ENCODE measurements at regions not wholly inside any gene's neighbourhood (a gene's known extent, or its start where the extent isn't known, plus 50 kb on each side); places are given as distances from the start of the nearest gene placed in this dataset.

DNA sequence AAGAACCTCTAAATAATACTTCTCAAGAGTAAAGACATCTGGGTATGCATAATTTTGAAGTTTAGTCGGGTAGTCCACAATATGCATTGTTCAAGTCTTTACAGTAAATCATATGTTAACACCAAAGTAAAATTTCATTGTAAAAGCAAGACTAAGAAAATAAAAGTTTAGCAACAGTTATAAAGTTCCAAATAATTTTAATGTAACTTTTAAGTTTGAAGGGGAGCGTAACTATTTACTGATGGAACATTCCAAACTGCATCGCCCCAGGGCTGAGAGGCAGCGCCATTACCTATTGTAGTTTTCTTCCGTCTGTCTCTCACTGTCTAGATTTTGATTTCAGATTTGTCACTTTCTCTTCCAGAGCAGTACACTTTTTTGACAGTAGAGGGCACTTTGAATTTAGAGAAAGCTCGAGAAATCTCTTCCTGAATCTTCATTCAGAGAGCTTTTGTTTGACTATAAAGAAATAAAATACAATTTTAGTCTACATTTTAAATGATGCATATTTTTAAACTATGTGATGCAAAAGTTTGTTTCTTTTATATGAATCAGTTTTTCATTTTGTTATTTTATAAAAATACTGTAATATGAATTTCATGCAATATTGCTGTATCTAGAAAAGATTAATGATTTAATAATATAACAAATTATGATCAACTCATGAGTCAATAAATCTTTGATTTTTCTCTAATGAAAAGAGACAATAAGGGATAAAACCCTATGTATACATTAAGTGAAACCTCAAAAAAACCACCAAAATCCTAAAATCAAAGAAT, 389.8 kb downstream of the FIGN start:
- Mint-ChIP-seq H3K27me3 (no peaks in the 10 kb centered on the region), H3K36me3 (no peaks in the 10 kb centered on the region), H3K4me1 (peaks cover 8 to 23% (median 10%) of the 10 kb centered on the region in 3 donors), H3K27ac (no peak overlapping the region), H3K9me3 (no peaks in the 10 kb centered on the region), H3K4me3 (no peak overlapping the region)
- peak; percentile 27 for DNase-seq
- ATAC-seq (ENCODE audit: low read depth in 2 of 2) = peak; percentile 40 to 50

GRCh38 chr2:163343316-163343715, 392.5 kb downstream of the FIGN start:
- no peak overlapping the region for H3K27ac Mint-ChIP-seq
- H3K4me3 Mint-ChIP-seq = no peak overlapping the region
- no peak for DNase-seq
- H3K9me3 Mint-ChIP-seq = no peaks in the 10 kb centered on the region
- peaks cover 0 to 15% (median 2%) of the 10 kb centered on the region in 3 donors for H3K4me1 Mint-ChIP-seq
- peaks cover 0 to under 1% (median 0%) of the 10 kb centered on the region in 3 donors for H3K27me3 Mint-ChIP-seq
- no peak for ATAC-seq (ENCODE audit: low read depth in 2 of 2)
- H3K36me3 Mint-ChIP-seq = no peaks in the 10 kb centered on the region

- Mint-ChIP-seq H3K9me3 (no peaks in the 10 kb centered on the region), H3K27ac (no peak overlapping the region), H3K27me3 (peaks cover 4 to 10% (median 6%) of the 10 kb centered on the region in 3 donors), H3K36me3 (no peaks in the 10 kb centered on the region), H3K4me3 (no peak overlapping the region), H3K4me1 (peaks cover 0 to 8% (median 0%) of the 10 kb centered on the region in 3 donors)
- DNase-seq (no peak), ATAC-seq (ENCODE audit: low read depth in 2 of 2) (no peak)
Measured at GRCh38 chr2:163341426-163341825, 394.4 kb downstream of the FIGN start.

DNA sequence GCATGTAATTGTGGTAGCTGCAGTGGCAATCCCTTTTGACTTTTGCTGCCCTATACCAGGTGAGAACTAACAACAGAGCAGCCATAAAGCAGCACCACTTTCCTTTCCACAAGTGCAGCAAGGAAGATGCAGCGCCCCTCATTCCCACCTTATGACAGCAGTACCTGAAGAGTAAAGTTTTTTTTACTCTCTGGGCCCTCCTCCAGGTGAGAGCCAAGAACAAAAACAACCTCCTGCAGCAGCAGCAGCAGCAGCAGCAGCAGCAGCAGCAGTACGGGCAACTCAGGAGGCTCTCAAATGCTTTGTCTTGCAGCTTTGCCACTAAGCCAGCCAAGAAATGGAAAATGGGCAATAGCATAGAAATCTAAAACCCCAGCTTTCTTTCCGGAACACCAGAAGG, 397.5 kb downstream of the FIGN start:
- DNase-seq (no peak), ATAC-seq (ENCODE audit: low read depth in 2 of 2) (no peak)
- no peaks in the 10 kb centered on the region for H3K9me3 Mint-ChIP-seq
- peaks cover 0 to 8% (median 0%) of the 10 kb centered on the region in 3 donors for H3K4me1 Mint-ChIP-seq
- no peak overlapping the region for H3K27ac Mint-ChIP-seq
- no peaks in the 10 kb centered on the region for H3K36me3 Mint-ChIP-seq
- H3K27me3 Mint-ChIP-seq = peaks cover 13 to 30% (median 15%) of the 10 kb centered on the region in 3 donors
- H3K4me3 Mint-ChIP-seq = no peak overlapping the region

- Mint-ChIP-seq H3K27ac (no peak overlapping the region), H3K4me3 (no peak overlapping the region), H3K27me3 (peaks cover 0 to 9% (median 0%) of the 10 kb centered on the region in 3 donors), H3K4me1 (no peaks in the 10 kb centered on the region), H3K9me3 (no peaks in the 10 kb centered on the region), H3K36me3 (no peaks in the 10 kb centered on the region)
- DNase-seq (no peak), ATAC-seq (ENCODE audit: low read depth in 2 of 2) (no peak)
Measured at GRCh38 chr2:163324677-163325076, 411.1 kb downstream of the FIGN start.

DNA sequence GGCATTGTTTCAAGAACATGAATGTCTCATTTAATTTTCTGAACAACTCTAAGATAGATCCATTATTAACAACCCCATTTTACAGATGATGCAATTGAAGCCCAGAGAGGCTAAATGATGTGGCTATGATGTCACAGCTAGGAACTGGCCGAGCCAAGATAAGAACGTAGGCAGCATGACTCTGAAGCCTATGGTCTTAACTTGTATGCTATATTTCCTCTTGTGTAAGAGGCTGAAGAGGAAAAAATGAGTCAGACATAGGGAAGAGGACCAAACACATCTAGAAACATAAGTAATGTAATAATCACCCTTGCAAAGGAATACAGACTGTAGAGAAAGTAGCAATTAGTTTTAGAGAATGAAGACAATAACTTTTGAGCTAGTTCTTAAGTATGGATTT, 416.8 kb downstream of the FIGN start:
- no peaks in the 10 kb centered on the region for H3K36me3 Mint-ChIP-seq
- no peaks in the 10 kb centered on the region for H3K4me1 Mint-ChIP-seq
- H3K27ac Mint-ChIP-seq = no peak overlapping the region
- DNase-seq (no peak), ATAC-seq (ENCODE audit: low read depth in 2 of 2) (no peak)
- peaks cover 0 to 11% (median 5%) of the 10 kb centered on the region in 3 donors for H3K27me3 Mint-ChIP-seq
- peaks cover 0 to 3% (median 0%) of the 10 kb centered on the region in 7 donors for H3K9me3 Mint-ChIP-seq
- no peak overlapping the region for H3K4me3 Mint-ChIP-seq

GRCh38 chr2:163314712-163315111, 421.1 kb downstream of the FIGN start:
- Mint-ChIP-seq H3K4me1 (no peaks in the 10 kb centered on the region), H3K36me3 (no peaks in the 10 kb centered on the region), H3K27ac (no peak overlapping the region), H3K9me3 (peaks cover 0 to 3% (median 0%) of the 10 kb centered on the region in 7 donors), H3K27me3 (peaks cover 0 to 11% (median 5%) of the 10 kb centered on the region in 3 donors), H3K4me3 (no peak overlapping the region)
- ATAC-seq (ENCODE audit: low read depth in 2 of 2) (no peak), DNase-seq (no peak)

- Mint-ChIP-seq H3K9me3 (peaks cover 0 to 2% (median 0%) of the 10 kb centered on the region in 7 donors), H3K4me1 (no peaks in the 10 kb centered on the region), H3K4me3 (no peak overlapping the region), H3K27me3 (peaks cover 0 to 4% (median 0%) of the 10 kb centered on the region in 3 donors), H3K27ac (no peak overlapping the region), H3K36me3 (no peaks in the 10 kb centered on the region)
- no peak for DNase-seq
- ATAC-seq (ENCODE audit: low read depth in 2 of 2) = no peak
Measured at GRCh38 chr2:163312713-163313112, 423.1 kb downstream of the FIGN start.

- Mint-ChIP-seq H3K4me3 (no peak overlapping the region), H3K27me3 (peaks cover 0 to 3% (median 0%) of the 10 kb centered on the region in 3 donors), H3K27ac (no peak overlapping the region), H3K4me1 (no peaks in the 10 kb centered on the region), H3K36me3 (no peaks in the 10 kb centered on the region), H3K9me3 (peaks cover 0 to 10% (median 2%) of the 10 kb centered on the region in 7 donors)
- no peak for ATAC-seq (ENCODE audit: low read depth in 2 of 2)
- no peak for DNase-seq
Measured at GRCh38 chr2:163306647-163307046, 429.2 kb downstream of the FIGN start.

- Mint-ChIP-seq H3K9me3 (peaks cover 0 to 7% (median 0%) of the 10 kb centered on the region in 7 donors), H3K4me1 (no peaks in the 10 kb centered on the region), H3K27me3 (peaks cover 0 to 6% (median 0%) of the 10 kb centered on the region in 3 donors), H3K4me3 (no peak overlapping the region), H3K27ac (no peak overlapping the region), H3K36me3 (no peaks in the 10 kb centered on the region)
- no peak for DNase-seq
- ATAC-seq (ENCODE audit: low read depth in 2 of 2) = no peak
Measured at GRCh38 chr2:163302141-163302540, 433.7 kb downstream of the FIGN start.

DNA sequence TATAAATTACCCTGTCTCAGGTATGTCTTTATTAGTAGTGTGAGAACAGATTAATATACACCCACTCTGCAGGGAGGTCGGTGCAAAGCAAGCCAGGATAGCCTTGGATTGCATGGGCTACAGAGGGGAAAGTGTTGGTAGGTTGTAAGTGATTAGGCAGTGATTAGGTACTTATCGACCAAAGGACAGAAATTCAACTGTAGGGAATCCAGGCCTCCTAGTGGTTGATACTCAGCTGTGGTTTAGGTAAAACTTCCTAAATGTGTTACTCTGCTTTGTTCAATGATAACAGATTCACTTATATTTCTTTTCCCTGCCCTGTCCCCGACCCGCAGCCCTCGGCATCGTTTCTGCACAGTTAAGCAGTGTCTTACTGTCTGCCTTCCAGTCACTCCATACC, 444.0 kb downstream of the FIGN start:
- DNase-seq (no peak), ATAC-seq (ENCODE audit: low read depth in 2 of 2) (no peak)
- Mint-ChIP-seq H3K4me1 (no peaks in the 10 kb centered on the region), H3K9me3 (peaks cover 0 to 10% (median 0%) of the 10 kb centered on the region in 7 donors), H3K4me3 (no peak overlapping the region), H3K27me3 (peaks cover 0 to 4% (median 0%) of the 10 kb centered on the region in 3 donors), H3K27ac (no peak overlapping the region), H3K36me3 (no peaks in the 10 kb centered on the region)

GRCh38 chr2:163281717-163282116, 443.1 kb upstream of the KCNH7 start:
- no peak for DNase-seq
- H3K4me3 Mint-ChIP-seq = no peak overlapping the region
- no peak overlapping the region for H3K27ac Mint-ChIP-seq
- H3K4me1 Mint-ChIP-seq = no peaks in the 10 kb centered on the region
- H3K36me3 Mint-ChIP-seq = no peaks in the 10 kb centered on the region
- ATAC-seq (ENCODE audit: low read depth in 2 of 2) = no peak
- peaks cover 0 to 19% (median 4%) of the 10 kb centered on the region in 7 donors for H3K9me3 Mint-ChIP-seq
- H3K27me3 Mint-ChIP-seq = no peaks in the 10 kb centered on the region

GRCh38 chr2:163269374-163270021, 430.9 kb upstream of the KCNH7 start:
- no peak overlapping the region for H3K27ac Mint-ChIP-seq
- peaks cover 0 to 21% of the 10 kb centered on the region in 2 donors for H3K36me3 Mint-ChIP-seq
- H3K4me1 Mint-ChIP-seq = no peaks in the 10 kb centered on the region
- DNase-seq (no peak), ATAC-seq (ENCODE audit: low read depth in 2 of 2) (no peak)
- H3K27me3 Mint-ChIP-seq = no peaks in the 10 kb centered on the region
- no peak overlapping the region for H3K4me3 Mint-ChIP-seq
- peaks cover 11 to 26% (median 19%) of the 10 kb centered on the region in 7 donors for H3K9me3 Mint-ChIP-seq

DNA sequence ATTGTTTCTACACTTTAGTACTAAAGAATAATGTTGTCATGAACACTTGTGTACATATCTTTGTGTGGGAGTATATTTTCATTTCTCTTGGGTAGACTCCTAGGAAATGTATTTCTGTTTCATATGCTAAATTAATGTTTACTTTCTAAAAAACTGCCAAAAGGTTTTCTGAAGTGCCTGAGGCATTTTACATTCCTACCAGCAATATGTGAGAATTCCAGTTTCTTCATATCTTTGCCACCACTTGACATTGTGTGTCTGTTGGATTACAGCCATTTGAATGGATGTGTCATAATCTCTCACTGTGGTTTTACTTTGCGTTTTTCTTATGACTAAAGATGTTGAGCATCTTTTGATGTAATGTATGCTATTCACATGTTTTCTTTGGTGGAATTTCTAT, 428.2 kb upstream of the KCNH7 start:
- no peaks in the 10 kb centered on the region for H3K27me3 Mint-ChIP-seq
- no peaks in the 10 kb centered on the region for H3K4me1 Mint-ChIP-seq
- peaks cover 0 to 5% (median 2%) of the 10 kb centered on the region in 7 donors for H3K9me3 Mint-ChIP-seq
- no peak for DNase-seq
- no peak overlapping the region for H3K27ac Mint-ChIP-seq
- no peak for ATAC-seq (ENCODE audit: low read depth in 2 of 2)
- H3K4me3 Mint-ChIP-seq = no peak overlapping the region
- H3K36me3 Mint-ChIP-seq = no peaks in the 10 kb centered on the region

Measured in naive B cell (primary cell).